ENCODE measurements at regions not wholly inside any gene's neighbourhood (a gene's known extent, or its start where the extent isn't known, plus 50 kb on each side); places are given as distances from the start of the nearest gene placed in this dataset.
A peak's percentile ranks its signal among the peaks of the same experiment; 100 is the strongest.

DNA sequence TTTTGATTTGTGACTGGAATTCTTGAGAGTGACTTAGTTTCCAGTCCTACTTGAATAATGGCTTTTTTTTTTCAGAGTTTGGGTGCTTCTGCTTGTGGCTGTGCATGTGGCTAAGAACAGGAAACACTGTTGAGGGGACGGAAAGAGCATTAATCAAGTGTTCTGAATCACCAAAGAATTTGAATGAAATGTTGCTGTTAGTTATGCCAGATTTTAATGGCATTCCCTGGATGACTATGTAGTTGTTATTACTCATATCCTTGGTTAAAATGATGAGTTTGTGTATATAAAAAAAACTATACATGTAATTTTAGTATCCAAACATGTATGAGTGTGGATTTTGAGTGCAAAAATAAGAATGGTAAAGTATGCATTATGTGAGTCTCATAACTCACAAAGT, 347.9 kb downstream of the BCAT1 start:
- DNase-seq (ENCODE audit: low read depth) = peak; percentile 61
- TF ChIP-seq CTCF (IDR thresholded peaks at IDR 0.05; ENCODE audit: insufficient read depth, low read depth, low read length) = no peak
- no peak overlapping the region for H3K4me3 ChIP-seq (ENCODE audit: low read depth, low read length)

DNA sequence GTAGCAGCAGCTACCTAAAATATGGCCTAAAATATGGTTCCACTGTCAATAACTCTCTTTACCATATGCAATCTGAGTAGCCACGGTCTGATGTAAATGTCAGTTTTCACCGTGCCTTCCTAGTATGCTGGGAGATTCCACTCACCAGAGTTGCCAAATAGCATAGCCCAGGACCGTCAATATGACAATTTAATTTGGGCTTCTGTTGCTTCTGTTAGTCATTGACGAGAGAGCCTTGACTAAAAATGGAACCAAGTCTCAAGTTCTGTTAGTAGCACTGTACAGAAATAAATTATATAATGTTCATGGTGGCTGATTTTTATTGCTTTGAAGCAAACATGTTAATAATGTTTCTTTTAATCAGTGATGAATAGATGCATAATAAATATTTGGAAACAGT, 348.4 kb downstream of the BCAT1 start:
- H3K4me3 ChIP-seq (ENCODE audit: low read depth, low read length) = no peak overlapping the region
- peak; percentile 14 for DNase-seq (ENCODE audit: low read depth)
- TF ChIP-seq CTCF (IDR thresholded peaks at IDR 0.05; ENCODE audit: insufficient read depth, low read depth, low read length) = no peak

DNA sequence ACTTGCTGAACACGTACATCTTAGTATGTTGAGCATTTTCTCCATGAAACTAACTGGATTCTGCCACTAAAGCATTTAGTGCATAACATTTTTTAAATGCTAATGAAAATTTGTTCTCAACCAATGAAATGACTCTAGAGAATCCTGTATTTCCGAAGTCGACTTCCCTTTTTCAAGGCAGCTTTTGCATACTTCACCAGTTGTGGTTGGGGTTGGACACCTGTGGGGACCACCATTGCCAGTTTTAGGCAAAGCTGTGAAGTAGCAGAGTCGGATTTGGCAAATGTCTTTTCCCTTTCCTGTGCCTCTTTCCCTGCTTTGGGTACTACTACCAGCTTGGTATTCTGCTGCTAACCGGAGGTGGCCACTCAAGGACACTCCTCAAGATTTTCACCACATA, 349.2 kb downstream of the BCAT1 start:
- no peak overlapping the region for H3K4me3 ChIP-seq (ENCODE audit: low read depth, low read length)
- TF ChIP-seq CTCF (IDR thresholded peaks at IDR 0.05; ENCODE audit: insufficient read depth, low read depth, low read length) = no peak
- no peak for DNase-seq (ENCODE audit: low read depth)

- no peak overlapping the region for H3K4me3 ChIP-seq (ENCODE audit: low read depth, low read length)
- DNase-seq (ENCODE audit: low read depth) = peak; percentile 2
- TF ChIP-seq CTCF (IDR thresholded peaks at IDR 0.05; ENCODE audit: insufficient read depth, low read depth, low read length) = no peak
These were observed 351.3 kb downstream of the BCAT1 start for GRCh38 chr12:24597580-24597979.

DNA sequence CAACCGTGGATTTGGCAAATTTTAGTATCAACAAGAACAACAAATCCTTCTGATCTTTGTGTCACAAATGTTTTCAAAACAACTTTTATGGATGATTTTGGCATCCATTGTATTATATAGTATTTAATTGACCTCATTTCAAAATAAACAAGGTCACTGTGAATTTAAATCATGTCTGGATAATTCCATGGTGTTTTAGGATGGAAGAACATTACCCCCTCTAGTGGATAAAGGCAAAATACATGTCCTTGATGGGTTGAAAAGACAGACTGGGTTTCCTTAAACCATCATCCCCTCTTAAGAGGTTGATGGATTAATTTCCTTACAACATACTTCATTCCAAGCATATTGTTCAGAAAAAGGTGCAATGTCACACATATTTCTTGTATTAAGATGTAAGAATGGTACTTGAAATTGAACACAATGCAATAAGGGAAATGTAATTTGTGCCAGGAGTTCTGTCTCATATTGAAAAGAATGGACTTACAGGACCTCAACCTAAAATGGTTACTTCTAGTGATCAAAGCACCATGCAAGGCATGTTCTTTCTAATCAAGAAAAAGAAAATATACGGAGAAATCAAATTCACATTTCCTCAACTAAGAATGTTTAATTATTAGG, 352.0 kb downstream of the BCAT1 start:
- peak; percentile 71 for TF ChIP-seq CTCF (IDR thresholded peaks at IDR 0.05; ENCODE audit: insufficient read depth, low read depth, low read length)
- H3K4me3 ChIP-seq (ENCODE audit: low read depth, low read length) = no peak overlapping the region
- peak; percentile 65 for DNase-seq (ENCODE audit: low read depth)

DNA sequence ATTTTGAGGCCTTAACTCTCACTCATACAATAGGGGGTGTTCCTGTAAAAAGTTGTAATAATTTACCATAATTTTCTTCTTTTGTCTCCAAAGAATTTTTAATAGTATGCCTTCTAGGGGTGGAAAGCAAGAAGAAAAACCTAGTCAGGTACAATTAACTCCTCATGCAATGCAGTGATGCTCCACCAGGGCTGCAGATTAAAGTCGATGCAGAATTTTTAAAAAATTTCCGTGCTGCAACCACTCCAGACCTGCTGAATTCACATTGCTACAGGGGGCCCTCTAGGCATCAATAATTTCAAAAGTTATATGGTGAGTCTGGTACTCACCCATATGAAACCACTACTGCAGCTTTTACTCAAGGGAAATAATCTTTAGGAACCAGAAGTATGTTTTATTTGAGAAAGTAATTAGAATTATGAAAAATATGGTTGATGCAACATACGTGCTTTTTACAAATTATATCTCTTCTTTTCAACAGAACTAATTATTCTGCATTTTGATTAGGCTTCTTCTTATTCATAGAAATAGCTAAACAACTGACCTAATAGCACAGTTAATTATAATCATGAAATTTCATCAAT, 353.2 kb downstream of the BCAT1 start:
- H3K4me3 ChIP-seq (ENCODE audit: low read depth, low read length) = no peak overlapping the region
- DNase-seq (ENCODE audit: low read depth) = peak; percentile 21
- TF ChIP-seq CTCF (IDR thresholded peaks at IDR 0.05; ENCODE audit: insufficient read depth, low read depth, low read length) = peak; percentile 58

All from fibroblast of villous mesenchyme (primary cell).